Activated CD8-positive, alpha-beta T cell treated with anti-CD3 and anti-CD28 coated beads for 36 hours (primary cell): ENCODE measurements at regions not wholly inside any gene's neighbourhood (a gene's known extent, or its start where the extent isn't known, plus 50 kb on each side); places are given as distances from the start of the nearest gene placed in this dataset.

Experiments used
- ATAC-seq: fragments of 200-7000 bp; cut with Tn5 transposase; one replicate; pipeline ENCODE4 v1.10.0; 2021; ENCODE audit warnings: mild to moderate bottlenecking, moderate library complexity
- CTCF ChIA-PET: fragments of 350-600 bp; sonication (Branson Sonifier 250); formaldehyde crosslinking; loops from one replicate; lab custom pipeline; 2021; ENCODE audit warnings: antibody characterized with exemption; lab: Charles Lee
- POLR2A ChIA-PET: fragments of 350-600 bp; sonication (Branson Sonifier 250); formaldehyde crosslinking; loops from one replicate; lab custom pipeline; 2021; ENCODE audit warnings: antibody characterized with exemption; lab: Charles Lee
- DNase-seq: peaks from one replicate; pipeline ENCODE4 v3.0.0-alpha.2; 2020
- H3K27ac Mint-ChIP-seq: one replicate; pipeline ENCODE4 v1.8.0; 2021; ENCODE audit warnings: mild to moderate bottlenecking, mixed read lengths
- H3K27me3 Mint-ChIP-seq: one replicate; pipeline ENCODE4 v1.8.0; 2021; ENCODE audit warnings: mixed read lengths
- H3K36me3 Mint-ChIP-seq: one replicate; pipeline ENCODE4 v1.8.0; 2021; ENCODE audit warnings: low read depth, mixed read lengths
- H3K4me1 Mint-ChIP-seq: one replicate; pipeline ENCODE4 v1.8.0; 2021; ENCODE audit warnings: low read depth, mixed read lengths
- H3K4me3 Mint-ChIP-seq: one replicate; pipeline ENCODE4 v1.8.0; 2021; ENCODE audit warnings: mild to moderate bottlenecking, moderate library complexity, mixed read lengths
- H3K9me3 Mint-ChIP-seq: one replicate; pipeline ENCODE4 v1.8.0; 2021; ENCODE audit warnings: mixed read lengths
- CTCF ChIP-seq: fragments of 200-600 bp; IDR thresholded peaks from one replicate; pipeline ENCODE4 v1.8.0; 2022; ENCODE audit warnings: antibody characterized with exemption, mild to moderate bottlenecking
- intact Hi-C: fragments of 100-400 bp; cut with micrococcal nuclease; formaldehyde crosslinking; loops from one replicate; pipeline ENCODE4 v1.10.0; 2022

GRCh38 chr5:103904651-103905050 is 342.1 kb upstream of the NUDT12 start:
- no peak overlapping the region for H3K4me3 Mint-ChIP-seq
- H3K27me3 Mint-ChIP-seq, result no peaks in the 10 kb centered on the region
- ChIA-PET POLR2A (no interaction called here), CTCF (no interaction called here)
- intact Hi-C loops, result no loop called here
- H3K4me1 Mint-ChIP-seq, result no peaks in the 10 kb centered on the region
- DNase-seq (no peak), ATAC-seq (no peak)
- no peak for TF ChIP-seq CTCF
- no peak overlapping the region for H3K27ac Mint-ChIP-seq
- H3K9me3 Mint-ChIP-seq, result peaks cover 4% of the 10 kb centered on the region
- no peaks in the 10 kb centered on the region for H3K36me3 Mint-ChIP-seq

DNA sequence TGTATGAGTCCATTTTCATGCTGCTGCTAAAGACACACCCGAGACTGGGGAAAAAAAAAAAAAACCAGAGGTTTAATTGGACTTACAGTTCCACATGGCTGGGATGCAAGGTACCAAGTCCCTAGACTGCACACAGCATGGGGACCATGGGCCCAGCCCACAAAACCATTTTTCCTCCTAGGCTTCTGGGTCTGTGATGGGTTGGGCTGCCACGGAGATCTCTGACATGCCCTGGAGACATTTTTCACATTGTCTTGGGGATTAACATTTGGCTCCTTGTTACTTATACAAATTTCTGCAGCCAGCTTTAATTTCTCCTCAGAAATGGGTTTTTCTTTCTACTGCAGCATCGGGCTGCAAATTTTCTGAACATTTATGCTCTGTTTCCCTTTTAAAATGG is 340.3 kb upstream of the NUDT12 start:
- ChIA-PET CTCF (no interaction called here), POLR2A (no interaction called here)
- peaks cover 7% of the 10 kb centered on the region for H3K9me3 Mint-ChIP-seq
- H3K27ac Mint-ChIP-seq, result no peak overlapping the region
- no peak for DNase-seq
- H3K27me3 Mint-ChIP-seq, result no peaks in the 10 kb centered on the region
- H3K4me1 Mint-ChIP-seq, result no peaks in the 10 kb centered on the region
- no peak for TF ChIP-seq CTCF
- intact Hi-C loops, result no loop called here
- no peaks in the 10 kb centered on the region for H3K36me3 Mint-ChIP-seq
- no peak for ATAC-seq
- no peak overlapping the region for H3K4me3 Mint-ChIP-seq

DNA sequence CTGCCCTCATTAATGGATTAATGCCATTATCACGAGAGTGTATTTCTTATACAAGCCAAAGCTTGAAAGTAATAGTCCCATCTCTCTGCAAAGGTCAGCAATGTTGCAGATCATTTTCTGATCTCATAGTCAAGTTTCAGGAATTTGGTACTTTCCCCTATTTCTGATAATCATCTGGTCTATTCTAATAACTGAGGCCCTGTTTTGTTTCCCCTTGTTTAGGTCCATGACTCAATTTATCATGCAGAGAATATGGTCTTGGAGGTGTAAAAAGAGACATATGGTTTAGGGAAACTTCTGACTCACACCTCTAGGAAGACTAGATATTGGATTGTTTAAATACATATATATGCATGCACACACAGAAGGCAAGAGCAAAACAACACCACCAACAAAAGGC is 339.3 kb upstream of the NUDT12 start:
- POLR2A ChIA-PET, result no interaction called here
- no peak overlapping the region for H3K27ac Mint-ChIP-seq

GRCh38 chr5:103896593-103896992 is 334.0 kb upstream of the NUDT12 start:
- H3K4me3 Mint-ChIP-seq, result no peak overlapping the region
- no peak for ATAC-seq
- TF ChIP-seq CTCF, result no peak
- H3K9me3 Mint-ChIP-seq, result peaks cover 5% of the 10 kb centered on the region
- H3K36me3 Mint-ChIP-seq, result no peaks in the 10 kb centered on the region
- intact Hi-C loops, result no loop called here
- H3K27me3 Mint-ChIP-seq, result no peaks in the 10 kb centered on the region
- ChIA-PET CTCF (no interaction called here), POLR2A (no interaction called here)
- no peak overlapping the region for H3K27ac Mint-ChIP-seq
- DNase-seq, result no peak
- H3K4me1 Mint-ChIP-seq, result no peaks in the 10 kb centered on the region

More for the DNA sequence above, 339.3 kb upstream of the NUDT12 start:
- no peaks in the 10 kb centered on the region for H3K4me1 Mint-ChIP-seq
- intact Hi-C loops, result no loop called here
- CTCF ChIA-PET, result interaction anchor here (0.7 kb wide), 1 partner anchor 20 kb away, joined by 3 read pairs; no protein-coding TSS in a partner anchor
- no peak for TF ChIP-seq CTCF
- H3K36me3 Mint-ChIP-seq, result no peaks in the 10 kb centered on the region
- peaks cover 9% of the 10 kb centered on the region for H3K9me3 Mint-ChIP-seq
- H3K4me3 Mint-ChIP-seq, result no peak overlapping the region
- DNase-seq (no peak), ATAC-seq (no peak)
- H3K27me3 Mint-ChIP-seq, result no peaks in the 10 kb centered on the region

GRCh38 chr5:103895738-103896137 is 333.1 kb upstream of the NUDT12 start:
- intact Hi-C loops, result no loop called here
- no peak overlapping the region for H3K4me3 Mint-ChIP-seq
- TF ChIP-seq CTCF, result no peak
- ATAC-seq (no peak), DNase-seq (no peak)
- peaks cover 5% of the 10 kb centered on the region for H3K9me3 Mint-ChIP-seq
- CTCF ChIA-PET, result no interaction called here
- POLR2A ChIA-PET, result no interaction called here
- no peaks in the 10 kb centered on the region for H3K27me3 Mint-ChIP-seq
- no peak overlapping the region for H3K27ac Mint-ChIP-seq
- no peaks in the 10 kb centered on the region for H3K4me1 Mint-ChIP-seq
- H3K36me3 Mint-ChIP-seq, result no peaks in the 10 kb centered on the region
